HG02973 (cell line): ENCODE measurements at regions not wholly inside any gene's neighbourhood (a gene's known extent, or its start where the extent isn't known, plus 50 kb on each side); places are given as distances from the start of the nearest gene placed in this dataset.

ENCODE experiments used
- ATAC-seq: cut with Tn5 transposase; IDR thresholded peaks from one replicate; pipeline ENCODE4 v1.9.1; 2021; ENCODE audit warnings: moderate library complexity; ENCODE audit not compliant: unreplicated experiment

DNA sequence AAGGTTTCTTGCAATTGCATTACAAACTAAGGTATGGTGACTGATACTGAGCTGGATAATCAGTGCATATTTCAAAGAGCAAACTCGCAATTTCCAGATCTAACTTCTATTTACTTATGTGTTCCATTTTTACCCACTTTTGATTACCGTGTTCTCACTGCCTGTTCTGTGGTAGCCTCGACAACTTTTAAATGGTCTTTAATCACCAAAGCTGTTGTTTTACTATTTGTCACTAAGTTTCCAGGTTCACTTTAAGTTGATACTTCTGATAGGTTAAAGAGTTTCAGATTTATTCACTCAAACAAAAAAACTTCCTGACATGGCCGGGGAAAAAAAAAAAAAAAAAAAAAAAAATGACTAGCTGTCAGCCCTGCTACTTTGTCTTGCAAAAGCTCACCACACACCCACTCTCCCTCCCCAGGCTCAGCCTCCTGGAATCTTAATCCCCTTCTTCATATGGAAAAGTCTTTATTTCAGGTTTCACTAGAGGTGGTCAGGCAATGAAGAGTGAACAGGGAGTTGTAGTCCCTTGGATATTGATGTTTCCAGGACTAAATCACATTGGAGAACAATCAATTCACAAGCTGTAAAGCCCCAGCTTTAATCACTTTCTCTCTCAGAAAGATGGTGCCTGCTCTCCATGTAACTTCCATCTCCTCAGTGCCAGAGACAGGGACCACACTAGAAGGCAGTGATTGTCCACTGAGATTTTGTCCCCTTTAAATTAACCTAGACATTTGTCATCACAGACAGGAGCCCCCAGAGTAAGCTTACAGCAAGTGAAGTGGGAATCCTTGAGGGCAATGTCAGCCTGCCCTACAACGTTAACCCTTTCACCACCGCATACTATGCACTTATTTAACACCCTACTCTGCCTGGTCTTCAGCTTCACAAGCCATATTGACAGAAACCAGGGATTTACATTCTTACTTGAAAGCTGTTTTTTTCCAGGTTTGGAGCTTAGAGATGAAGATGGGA lies 749.1 kb upstream of the SORCS1 start:
- no peak for ATAC-seq

DNA sequence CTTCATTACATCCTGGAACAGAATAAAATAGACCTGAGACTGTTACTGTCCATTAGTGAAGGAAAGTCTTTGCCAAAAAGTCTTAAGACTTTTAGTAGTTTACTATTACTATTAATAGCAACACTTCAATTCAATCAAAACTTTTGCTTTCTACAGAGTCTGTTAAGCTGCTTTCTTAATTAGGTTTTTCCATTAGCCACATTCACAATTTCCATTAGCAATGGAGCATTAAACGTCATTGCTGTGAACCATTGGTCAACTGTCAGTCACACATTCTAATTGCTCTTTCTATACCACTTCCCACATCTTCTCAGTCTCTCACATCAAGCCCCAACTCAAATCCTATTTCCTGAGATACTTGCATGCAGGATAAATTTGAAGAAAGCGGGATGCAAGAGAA lies 736.6 kb upstream of the SORCS1 start:
- no peak for ATAC-seq

DNA sequence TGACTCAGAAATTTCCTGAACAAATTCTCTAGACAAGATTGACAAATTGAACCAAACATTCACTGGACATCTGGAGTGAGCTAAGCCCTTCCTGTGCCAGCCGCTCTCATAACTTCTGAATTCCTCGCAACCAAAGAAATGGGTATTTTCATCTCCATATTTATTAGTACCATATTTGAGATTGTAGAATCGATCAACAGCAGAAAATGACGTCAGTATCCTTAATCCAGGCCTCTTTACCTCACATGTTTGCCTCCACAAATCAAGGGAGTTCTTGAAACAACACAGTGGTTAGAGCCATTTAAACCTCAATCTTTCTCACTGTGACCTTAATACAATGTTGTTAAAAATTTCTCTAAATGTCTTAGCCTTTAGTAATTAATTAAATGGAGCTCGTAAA lies 735.6 kb upstream of the SORCS1 start:
- no peak for ATAC-seq

DNA sequence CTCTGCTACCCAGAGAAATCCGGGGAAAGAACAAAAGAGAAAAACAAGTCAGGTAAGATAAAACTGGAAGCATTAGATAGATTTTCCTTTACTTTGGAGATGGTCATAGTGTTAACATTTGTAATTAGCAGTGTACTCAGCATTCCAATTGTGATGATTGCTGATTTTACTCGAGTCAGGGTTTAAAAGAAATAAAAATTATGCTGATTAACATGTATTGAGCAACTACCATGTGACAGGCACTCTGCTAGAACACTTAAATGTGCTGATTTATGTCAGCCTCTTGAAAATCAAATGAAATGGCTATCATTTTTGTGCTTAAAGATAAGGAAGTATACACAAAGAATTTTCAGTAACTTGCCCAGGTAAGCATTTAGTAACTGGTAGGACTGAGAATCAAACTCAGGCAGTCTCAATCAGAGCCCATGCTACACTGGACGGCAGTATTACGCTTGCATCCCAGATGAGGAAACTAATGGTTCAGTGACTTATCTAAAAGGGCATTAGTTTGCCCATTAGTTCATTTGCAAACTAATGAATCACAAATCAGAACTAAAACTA lies 735.1 kb upstream of the SORCS1 start:
- no peak for ATAC-seq

DNA sequence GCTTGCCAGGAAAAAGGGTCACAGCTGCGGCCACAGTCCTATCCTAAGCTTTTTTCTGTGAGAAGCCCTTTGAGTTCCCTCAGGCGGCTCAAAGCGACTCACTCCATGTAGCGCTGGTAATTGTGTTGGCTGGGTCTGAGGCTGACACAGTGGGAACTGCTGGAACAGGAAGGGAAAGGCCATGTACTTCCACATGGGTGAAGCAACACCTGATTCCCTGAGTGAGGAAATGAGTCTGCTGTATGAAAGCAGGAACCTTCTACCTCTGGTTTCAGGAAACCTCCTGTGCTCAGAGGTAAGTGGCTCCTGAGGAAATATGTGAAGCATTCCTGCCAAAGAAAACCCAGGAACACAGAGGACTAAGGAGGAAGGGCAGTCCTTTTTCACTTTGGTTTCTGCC lies 734.6 kb upstream of the SORCS1 start:
- ATAC-seq: no peak

DNA sequence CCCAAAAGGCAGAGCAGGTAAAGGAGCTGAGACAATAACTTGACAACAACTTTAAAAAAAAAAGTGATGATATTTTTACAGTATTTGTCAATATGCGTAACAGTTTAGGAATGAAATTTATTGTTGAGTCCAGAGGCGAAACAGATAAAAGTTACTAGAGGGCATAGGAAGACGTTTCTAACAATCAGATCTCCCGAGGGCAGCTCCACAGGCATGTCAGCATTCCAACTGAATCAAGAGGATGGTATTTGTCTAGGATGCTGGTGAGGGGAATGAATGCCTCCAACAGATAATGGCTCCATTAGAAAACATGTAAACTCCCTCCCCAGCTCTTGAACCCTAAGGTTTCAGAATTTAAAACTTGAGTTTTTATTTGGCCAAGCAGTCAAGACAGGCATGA lies 733.9 kb upstream of the SORCS1 start:
- ATAC-seq: no peak

DNA sequence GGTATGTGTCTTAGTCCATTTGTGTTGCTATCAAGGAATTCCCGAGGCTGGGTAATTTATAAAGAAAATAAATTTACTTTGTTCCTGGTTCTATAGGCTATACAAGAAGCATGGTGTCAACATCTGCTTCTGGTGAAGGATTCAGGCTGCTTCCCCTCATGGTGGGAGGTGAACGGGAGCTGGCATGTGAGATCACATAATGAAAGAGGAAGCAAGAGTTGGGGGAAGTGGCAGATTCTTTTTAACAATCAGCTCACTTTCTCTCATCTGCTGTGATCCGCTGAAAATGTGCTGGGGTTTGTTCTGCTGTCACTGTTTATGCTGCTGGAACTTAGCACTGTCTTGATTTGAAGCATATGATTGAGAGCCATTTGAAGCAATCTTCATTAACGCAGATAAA lies 730.0 kb upstream of the SORCS1 start:
- no peak for ATAC-seq

DNA sequence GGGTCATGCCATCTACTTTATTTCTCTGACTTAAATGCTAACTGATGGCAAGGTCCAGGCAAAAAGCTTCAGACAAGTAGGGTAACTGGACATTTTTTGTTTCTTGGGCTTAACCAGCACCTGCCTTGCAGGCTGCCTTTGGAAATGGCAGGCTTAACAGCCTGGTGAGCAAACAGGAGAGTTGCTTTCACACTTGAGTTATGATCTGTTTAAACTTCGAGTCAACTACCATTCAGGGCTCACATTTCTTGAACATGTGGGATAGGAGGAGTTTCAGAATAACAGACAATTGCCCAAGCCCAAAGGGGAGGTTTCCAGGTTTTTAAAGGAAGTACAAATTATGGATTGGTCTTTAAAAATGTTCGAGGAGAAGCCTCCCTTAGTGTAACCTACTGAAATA lies 724.6 kb upstream of the SORCS1 start:
- no peak for ATAC-seq

DNA sequence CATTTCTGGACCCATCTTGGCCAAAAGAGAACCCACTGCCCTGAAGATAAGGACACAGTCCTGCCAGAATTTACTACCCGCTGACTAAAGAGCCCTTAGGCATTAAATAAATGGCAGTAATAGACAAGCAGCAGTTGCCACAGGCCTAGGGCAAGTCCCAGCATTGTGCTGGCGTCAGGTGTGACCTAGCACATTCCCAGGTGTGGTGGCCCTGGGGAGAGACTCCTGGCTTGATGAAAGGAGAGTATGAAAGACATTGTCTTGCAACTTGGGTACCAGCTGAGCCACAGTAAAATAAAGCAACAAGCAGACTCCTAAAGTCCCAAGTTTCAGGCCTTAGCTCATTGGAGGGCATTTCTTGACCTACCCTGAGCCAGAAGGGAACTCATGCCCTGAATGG lies 715.7 kb upstream of the SORCS1 start:
- ATAC-seq: no peak

DNA sequence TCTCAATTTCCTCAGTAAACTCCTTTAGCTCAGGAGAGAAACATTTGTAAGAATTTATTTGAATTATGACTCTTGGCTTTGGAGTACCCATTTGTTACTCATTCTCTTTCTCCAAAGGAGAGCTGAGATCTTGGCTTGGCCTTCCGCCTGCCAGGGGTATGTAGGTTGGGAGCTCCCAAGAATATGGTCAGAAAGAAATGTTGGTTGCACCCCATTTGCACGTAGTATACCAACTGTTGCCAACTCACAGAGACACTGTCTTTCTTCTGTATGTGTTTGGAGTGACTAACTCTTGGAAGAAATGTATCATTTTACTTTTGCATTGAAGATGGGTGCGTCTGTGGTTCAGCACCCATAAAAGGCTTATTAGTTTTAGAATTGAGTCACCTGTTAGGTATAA lies 708.5 kb upstream of the SORCS1 start:
- ATAC-seq: no peak

DNA sequence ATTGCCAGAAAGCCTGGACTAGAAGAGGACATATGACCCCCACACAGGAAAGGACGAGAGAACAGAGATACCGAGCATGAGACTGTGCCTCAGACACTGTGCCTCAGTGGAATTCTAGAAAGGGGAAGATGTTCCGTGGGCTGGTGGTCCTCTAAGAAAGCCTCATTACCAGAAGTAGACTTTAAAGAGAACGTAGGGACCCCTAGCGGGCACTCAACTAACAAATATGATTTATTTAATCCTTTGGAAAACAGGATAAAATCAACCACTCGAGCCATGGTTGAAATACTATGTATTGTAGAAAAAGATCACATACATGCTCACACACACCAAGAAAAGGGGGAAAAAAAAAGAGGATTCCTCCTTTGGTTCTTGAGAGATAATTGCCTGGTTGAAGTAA lies 701.2 kb upstream of the SORCS1 start:
- no peak for ATAC-seq

DNA sequence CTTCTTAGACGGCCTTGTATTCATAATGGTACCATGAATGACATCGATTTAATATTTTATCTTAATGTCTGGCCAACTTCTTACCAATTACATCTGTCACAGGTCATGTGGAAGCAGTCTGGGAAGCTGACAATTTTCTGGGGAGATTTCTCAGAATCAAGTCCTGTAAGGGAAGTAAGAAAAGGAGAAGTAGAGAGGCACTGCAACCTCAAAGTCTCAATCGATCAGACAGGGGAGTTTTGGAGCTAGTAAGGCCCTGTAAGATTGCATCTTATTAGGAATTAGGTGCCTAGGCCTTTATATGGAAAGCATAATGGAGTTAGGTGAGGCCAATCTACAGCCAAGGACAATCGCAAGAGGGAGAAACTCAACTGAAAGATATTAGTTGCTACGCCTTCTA lies 694.6 kb upstream of the SORCS1 start:
- ATAC-seq: no peak

DNA sequence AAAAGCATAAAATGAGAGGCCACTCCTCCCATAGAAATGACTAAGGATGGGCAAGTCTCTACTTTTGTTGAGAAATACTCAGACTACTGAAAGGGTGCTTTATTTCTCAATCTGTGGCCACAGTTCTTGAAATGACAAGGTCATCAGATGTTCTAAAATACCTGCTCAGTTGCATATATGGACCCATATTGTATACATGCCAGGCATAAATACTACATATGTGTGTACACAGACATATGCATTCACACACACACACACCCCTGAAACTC lies 691.5 kb upstream of the SORCS1 start:
- ATAC-seq: no peak

DNA sequence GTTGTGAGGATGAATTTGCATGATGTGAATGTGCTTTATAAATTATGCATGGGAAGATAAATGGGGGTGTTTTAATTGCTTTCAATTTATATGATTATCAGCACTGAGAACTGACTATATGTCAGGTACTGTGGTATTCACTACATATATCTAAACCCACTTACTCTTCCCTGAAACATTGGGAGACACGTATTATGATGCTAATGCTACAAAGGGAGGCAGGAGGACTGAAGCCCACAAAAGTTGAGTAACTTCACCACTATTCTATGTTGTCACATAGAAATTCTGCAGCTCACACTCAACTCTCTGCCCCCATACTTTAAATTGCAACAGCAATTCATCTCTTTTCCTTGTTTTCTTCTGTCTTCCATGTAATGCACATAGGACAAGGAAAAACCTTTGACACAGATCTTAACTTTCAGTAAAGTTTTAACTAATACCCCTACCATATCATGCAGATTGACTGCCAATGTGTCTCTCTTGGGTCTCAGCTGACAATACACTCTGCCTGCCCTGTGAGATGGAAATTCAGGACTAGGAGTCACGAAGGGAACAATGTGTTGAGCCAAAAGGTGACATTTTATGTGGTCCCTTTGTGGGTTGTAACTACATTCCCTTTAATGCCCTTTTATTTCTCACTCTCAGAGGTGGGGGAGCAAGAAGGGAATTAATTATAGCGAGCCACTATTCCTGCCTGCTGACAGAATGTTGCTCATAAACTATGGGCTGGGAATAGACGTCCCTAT lies 691.0 kb upstream of the SORCS1 start:
- no peak for ATAC-seq

DNA sequence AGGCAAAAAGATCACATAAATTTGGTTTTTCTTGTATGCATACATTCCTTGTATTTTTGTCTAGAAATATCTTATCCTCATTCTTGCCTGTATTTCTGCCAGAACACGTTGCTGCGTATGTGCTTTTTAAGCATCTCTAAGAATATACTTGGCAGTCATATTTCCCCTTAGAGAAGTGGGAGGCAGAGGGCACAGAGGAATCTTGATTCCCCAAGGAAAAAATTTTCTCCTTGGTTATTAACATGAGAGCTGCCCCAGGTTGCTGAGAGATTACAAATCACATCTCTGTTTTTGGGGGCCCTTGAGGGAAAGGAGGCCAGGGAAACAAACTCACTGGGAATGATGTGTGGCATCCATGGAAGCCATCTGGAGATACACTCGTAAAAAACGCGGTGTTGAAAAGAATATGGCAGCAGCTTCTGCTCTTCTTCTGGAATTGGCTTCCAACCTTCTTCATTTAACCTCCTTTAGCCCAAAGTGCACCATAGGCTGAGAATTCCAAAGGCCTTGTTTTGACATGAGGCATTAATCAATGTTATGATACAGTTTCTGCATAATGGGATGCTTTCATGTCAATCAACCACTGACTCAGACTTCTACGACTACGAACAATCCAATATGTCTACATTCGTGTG lies 684.3 kb upstream of the SORCS1 start:
- no peak for ATAC-seq

DNA sequence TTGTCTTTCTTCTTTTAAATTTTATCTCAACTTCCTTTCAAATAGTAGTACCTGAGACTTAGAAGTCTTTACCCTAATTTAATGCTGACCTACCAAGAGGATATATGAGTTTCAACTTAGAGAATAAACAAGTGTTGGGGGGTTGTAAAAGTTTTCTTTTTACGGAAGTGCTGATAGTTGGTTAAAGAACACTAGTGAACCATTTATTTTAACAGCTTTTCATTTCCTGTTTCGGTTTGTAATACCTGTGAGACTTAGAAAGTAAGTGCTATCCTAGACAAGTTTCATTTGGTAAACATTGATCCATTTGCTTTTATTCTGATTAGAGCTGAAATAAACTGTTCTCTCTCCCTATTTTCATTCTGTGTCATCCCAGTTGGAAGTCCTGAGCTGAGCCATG lies 683.1 kb upstream of the SORCS1 start:
- no peak for ATAC-seq

DNA sequence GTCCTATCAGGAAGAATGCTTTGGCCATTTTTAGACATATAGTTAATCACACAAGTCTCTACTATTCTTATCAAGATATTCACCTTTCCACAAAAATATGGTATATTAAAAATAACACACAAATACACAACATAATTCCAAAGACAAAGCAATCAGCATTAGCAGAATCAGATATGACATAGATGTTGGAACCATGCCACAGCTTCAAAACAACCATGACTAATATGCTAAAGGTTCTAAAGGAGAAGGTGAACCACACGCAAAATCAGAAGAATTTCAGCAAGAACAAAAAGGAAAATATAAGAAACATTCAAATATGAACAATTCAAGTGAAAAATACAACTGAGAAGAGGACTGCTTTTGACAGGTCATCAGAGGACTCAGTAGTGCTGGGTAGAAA lies 670.2 kb upstream of the SORCS1 start:
- ATAC-seq: no peak

DNA sequence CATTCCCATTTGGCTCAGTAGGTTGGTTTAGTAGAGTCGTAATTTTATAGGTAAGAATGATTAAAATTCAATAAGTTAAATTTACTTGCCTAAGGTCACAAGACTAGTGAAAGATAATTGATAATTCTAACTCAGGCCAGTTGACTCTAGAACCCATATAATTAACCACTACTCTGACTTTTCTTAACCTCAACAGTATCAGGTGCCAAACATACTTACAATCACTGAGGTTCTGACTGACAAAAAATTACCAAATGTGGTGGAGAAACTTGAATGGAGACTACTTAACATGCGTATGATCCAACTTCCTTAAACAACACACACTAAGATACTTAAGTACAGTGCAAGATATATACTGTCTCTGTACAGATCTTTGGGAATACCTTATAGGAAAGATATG lies 667.3 kb upstream of the SORCS1 start:
- ATAC-seq: no peak

DNA sequence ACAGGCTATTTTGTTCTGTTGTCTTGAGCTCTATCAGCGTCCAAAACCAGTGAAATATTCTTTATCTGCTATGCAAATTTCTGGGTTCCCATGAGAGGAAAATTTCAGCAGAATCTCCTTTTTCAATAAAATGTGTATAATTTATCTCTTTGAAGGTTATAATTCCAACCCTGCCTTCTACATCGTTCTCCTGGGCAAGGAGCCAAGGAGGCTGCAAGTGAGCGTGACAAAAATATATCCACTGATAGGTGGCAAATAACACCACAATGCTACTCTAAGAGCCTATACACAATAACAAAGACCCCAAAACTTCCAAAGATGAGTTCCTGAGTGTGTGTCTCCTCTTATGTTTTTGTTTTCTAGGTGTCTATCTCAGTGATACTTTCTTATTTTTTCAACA lies 664.7 kb upstream of the SORCS1 start:
- no peak for ATAC-seq

DNA sequence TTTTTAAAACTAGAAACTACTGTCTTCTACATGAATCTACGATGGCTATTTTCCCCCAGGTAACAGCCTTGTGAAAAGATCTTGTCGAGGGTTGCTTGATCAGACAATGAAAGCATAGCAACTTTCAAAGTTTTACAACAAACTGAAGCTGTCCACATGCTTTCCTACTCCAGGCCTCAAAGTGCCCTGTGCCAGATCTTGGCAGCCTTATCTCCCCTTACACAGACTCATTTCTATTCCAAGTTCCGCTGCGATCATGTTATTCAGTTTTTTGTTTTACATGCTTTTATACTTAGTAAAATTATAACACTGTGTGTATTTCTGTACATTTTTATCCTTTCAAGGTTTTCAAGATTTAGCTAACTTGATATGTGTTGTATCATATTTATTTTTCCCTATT lies 661.7 kb upstream of the SORCS1 start:
- no peak for ATAC-seq

DNA sequence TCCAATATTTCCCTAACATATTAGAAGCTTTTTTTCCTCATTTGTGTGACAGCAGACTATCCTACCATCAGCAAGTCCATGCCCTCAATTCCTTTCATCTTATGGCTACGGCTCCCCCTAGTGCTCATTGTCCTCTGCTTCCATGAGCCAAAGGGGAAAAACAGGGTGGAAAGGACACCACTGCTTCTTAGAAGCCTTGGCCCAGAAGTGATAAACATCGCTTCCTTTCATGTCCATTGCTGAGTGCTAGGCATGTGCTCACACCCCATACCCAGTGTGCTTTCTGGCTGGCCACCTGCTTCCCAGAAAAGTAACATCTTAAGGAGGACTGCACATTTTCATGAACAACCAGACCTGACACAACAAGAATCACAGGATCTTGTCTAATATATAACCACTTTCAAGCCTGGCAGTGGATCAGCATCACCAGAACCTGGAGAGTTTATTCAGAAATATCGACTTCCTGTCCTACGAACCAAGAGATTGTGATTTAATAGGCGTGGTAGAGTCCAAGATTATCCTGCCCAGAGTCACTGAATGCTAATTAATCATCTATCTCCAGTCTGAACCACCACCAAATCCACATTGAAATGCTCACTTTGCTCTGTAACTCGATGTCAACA lies 650.5 kb upstream of the SORCS1 start:
- ATAC-seq: no peak
